ENCODE measurements at regions not wholly inside any gene's neighbourhood (a gene's known extent, or its start where the extent isn't known, plus 50 kb on each side); places are given as distances from the start of the nearest gene placed in this dataset.

GRCh38 chr4:23484689-23485088 lies 405.2 kb downstream of the PPARGC1A start:
- TF ChIP-seq CTCF (IDR thresholded peaks at IDR 0.05), result no peak
- no peak for TF ChIP-seq POLR2A (IDR thresholded peaks at IDR 0.05)
- no peak for TF ChIP-seq POLR2AphosphoS5 (IDR thresholded peaks at IDR 0.05)

Data from prostate gland (tissue), 2 donors.